ENCODE measurements at regions not wholly inside any gene's neighbourhood (a gene's known extent, or its start where the extent isn't known, plus 50 kb on each side); places are given as distances from the start of the nearest gene placed in this dataset.
"Not testable (repeated sequence)": the region's sequence is repeated elsewhere in the genome, so short reads cannot be mapped to it uniquely, and the experiment has no call there.

- no peak overlapping the region for H3K4me3 ChIP-seq (ENCODE audit: low read depth, low read length)
- DNase-seq (ENCODE audit: low read depth) = no peak
- TF ChIP-seq CTCF (conservative IDR thresholded peaks at IDR 0.05; ENCODE audit: low read depth, low read length) = no peak
Observed at GRCh38 chr12:34305176-34305575, 282.9 kb downstream of the ALG10 start.

- H3K4me3 ChIP-seq (ENCODE audit: low read depth, low read length) = no peak overlapping the region
- no peak for TF ChIP-seq CTCF (conservative IDR thresholded peaks at IDR 0.05; ENCODE audit: low read depth, low read length)
- DNase-seq (ENCODE audit: low read depth) = no peak
Observed at GRCh38 chr12:34306133-34306830, 284.0 kb downstream of the ALG10 start.

- DNase-seq (ENCODE audit: low read depth); H3K4me3 ChIP-seq (ENCODE audit: low read depth, low read length): not testable (repeated sequence)
Observed at GRCh38 chr12:34309806-34310804, 287.8 kb downstream of the ALG10 start.

DNA sequence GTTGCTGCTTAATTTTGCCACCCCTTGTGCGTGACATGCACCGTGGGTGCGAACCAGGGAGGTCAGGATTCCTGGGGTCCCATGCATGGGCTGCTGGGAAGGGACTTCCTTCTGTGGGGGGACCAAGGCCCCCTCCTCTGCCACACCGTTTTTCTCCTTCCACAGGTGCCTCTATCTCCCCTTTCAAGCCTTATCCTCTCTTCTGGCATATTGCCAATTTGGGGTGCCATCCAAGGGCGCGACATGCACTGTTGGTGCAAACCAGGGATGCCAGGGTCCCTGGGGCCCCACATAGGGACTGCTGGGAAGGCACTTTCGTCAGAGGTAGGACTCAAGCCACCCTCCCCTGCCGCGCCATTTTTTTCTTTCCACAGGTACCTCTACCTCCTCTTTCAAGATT is 289.0 kb downstream of the ALG10 start:
- no peak for TF ChIP-seq CTCF (conservative IDR thresholded peaks at IDR 0.05; ENCODE audit: low read depth, low read length)
- DNase-seq (ENCODE audit: low read depth) = no peak
- no peak overlapping the region for H3K4me3 ChIP-seq (ENCODE audit: low read depth, low read length)

GRCh38 chr12:34327671-34328070 is 305.4 kb downstream of the ALG10 start:
- DNase-seq (ENCODE audit: low read depth) = no peak
- no peak for TF ChIP-seq CTCF (conservative IDR thresholded peaks at IDR 0.05; ENCODE audit: low read depth, low read length)
- no peak overlapping the region for H3K4me3 ChIP-seq (ENCODE audit: low read depth, low read length)

DNA sequence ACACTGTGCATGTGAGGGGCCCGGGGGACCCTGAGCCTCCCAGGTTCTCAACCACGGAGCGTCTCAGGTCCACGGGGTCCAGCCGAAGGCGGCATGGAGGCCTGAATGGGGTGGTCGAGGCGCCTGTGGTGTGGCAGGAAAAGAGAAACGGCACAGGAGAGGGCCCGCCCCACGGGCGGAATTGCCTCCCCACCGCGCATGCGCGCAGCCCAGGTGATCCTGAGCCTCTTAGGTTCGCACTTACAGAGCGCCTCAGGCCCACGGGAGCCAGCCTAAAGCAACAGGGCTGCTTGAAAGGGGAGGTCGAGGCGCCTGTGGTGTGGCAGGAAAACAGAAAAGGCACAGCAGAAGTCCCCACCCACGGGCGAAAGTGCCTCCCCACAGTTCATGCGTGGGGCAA is 311.0 kb downstream of the ALG10 start:
- TF ChIP-seq CTCF (conservative IDR thresholded peaks at IDR 0.05; ENCODE audit: low read depth, low read length) = no peak
- no peak for DNase-seq (ENCODE audit: low read depth)
- no peak overlapping the region for H3K4me3 ChIP-seq (ENCODE audit: low read depth, low read length)

DNA sequence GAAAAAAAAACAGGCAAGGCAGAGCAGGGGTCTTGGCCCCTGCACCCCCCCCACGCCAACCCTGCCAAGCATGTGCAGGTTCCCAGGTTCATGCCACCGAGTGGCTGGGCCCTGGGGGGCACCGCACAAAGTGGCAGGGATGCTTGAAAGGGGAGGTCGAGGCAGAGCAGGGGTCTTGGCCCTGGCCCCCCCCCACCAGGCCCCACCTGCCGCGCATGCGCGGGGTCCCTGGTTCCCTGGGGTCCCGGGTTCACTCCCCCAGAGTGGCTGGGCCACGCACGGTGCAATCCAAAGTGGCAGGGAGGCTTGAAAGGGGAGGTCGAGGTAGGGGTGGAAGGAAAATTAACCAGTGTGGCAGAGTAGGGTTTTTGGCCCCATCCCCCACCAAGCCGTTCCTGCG is 312.2 kb downstream of the ALG10 start:
- TF ChIP-seq CTCF (conservative IDR thresholded peaks at IDR 0.05; ENCODE audit: low read depth, low read length) = no peak
- no peak for DNase-seq (ENCODE audit: low read depth)
- H3K4me3 ChIP-seq (ENCODE audit: low read depth, low read length) = no peak overlapping the region
